ENCODE measurements at regions not wholly inside any gene's neighbourhood (a gene's known extent, or its start where the extent isn't known, plus 50 kb on each side); places are given as distances from the start of the nearest gene placed in this dataset.

- no peak overlapping the region for H3K4me3 ChIP-seq (ENCODE audit: low read length, poor library complexity, severe bottlenecking)
- H3K9ac ChIP-seq (ENCODE audit: low read depth, low read length, poor library complexity, severe bottlenecking): no peak overlapping the region
- H4K20me1 ChIP-seq (ENCODE audit: insufficient read depth, low read length, poor library complexity, severe bottlenecking): no peaks in the 10 kb centered on the region
- no peak for TF ChIP-seq CTCF (conservative IDR thresholded peaks at IDR 0.05; ENCODE audit: low read length)
- H3K79me2 ChIP-seq (ENCODE audit: insufficient read depth, low read length): no peaks in the 10 kb centered on the region
- H3K4me1 ChIP-seq (ENCODE audit: insufficient read depth, low read length, poor library complexity, severe bottlenecking): no peaks in the 10 kb centered on the region
- no peak overlapping the region for H2AFZ ChIP-seq (ENCODE audit: low read length)
- H3K27me3 ChIP-seq (ENCODE audit: insufficient read depth, low read length, poor library complexity, severe bottlenecking): no peaks in the 10 kb centered on the region
- H3K36me3 ChIP-seq (ENCODE audit: insufficient read depth, low read length): no peaks in the 10 kb centered on the region
- no peaks in the 10 kb centered on the region for H3F3A ChIP-seq (ENCODE audit: low read depth)
- H3K9me3 ChIP-seq (ENCODE audit: insufficient read depth, low read depth, low read length): no peaks in the 10 kb centered on the region
- no peak overlapping the region for H3K4me2 ChIP-seq (ENCODE audit: low read depth, low read length, poor library complexity, severe bottlenecking)
- H3K9me2 ChIP-seq (replicated peaks; ENCODE audit: low read depth, low read length): no peaks in the 10 kb centered on the region
Observed at GRCh38 chr11:45576461-45577215, 88.8 kb downstream of the CHST1 start.

GRCh38 chr11:45573728-45574127, 91.7 kb downstream of the CHST1 start:
- Histone ChIP-seq H3K4me1 (ENCODE audit: insufficient read depth, low read length, poor library complexity, severe bottlenecking) (no peaks in the 10 kb centered on the region), H3K79me2 (ENCODE audit: insufficient read depth, low read length) (no peaks in the 10 kb centered on the region), H3K4me2 (ENCODE audit: low read depth, low read length, poor library complexity, severe bottlenecking) (no peak overlapping the region), H4K20me1 (ENCODE audit: insufficient read depth, low read length, poor library complexity, severe bottlenecking) (no peaks in the 10 kb centered on the region), H3K9ac (ENCODE audit: low read depth, low read length, poor library complexity, severe bottlenecking) (no peak overlapping the region), H3K4me3 (ENCODE audit: low read length, poor library complexity, severe bottlenecking) (no peak overlapping the region), H3K36me3 (ENCODE audit: insufficient read depth, low read length) (no peaks in the 10 kb centered on the region), H3K9me3 (ENCODE audit: insufficient read depth, low read depth, low read length) (no peaks in the 10 kb centered on the region), H3K9me2 (replicated peaks; ENCODE audit: low read depth, low read length) (no peaks in the 10 kb centered on the region), H3F3A (ENCODE audit: low read depth) (no peaks in the 10 kb centered on the region), H3K27me3 (ENCODE audit: insufficient read depth, low read length, poor library complexity, severe bottlenecking) (no peaks in the 10 kb centered on the region), H2AFZ (ENCODE audit: low read length) (no peak overlapping the region)
- TF ChIP-seq CTCF (conservative IDR thresholded peaks at IDR 0.05; ENCODE audit: low read length) (no peak), EZH2phosphoT487 (IDR thresholded peaks at IDR 0.05; ENCODE audit: borderline replicate concordance) (no peak)

- no peaks in the 10 kb centered on the region for H3K9me2 ChIP-seq (replicated peaks; ENCODE audit: low read depth, low read length)
- no peaks in the 10 kb centered on the region for H3K27me3 ChIP-seq (ENCODE audit: insufficient read depth, low read length, poor library complexity, severe bottlenecking)
- H3K4me2 ChIP-seq (ENCODE audit: low read depth, low read length, poor library complexity, severe bottlenecking): no peak overlapping the region
- H3K36me3 ChIP-seq (ENCODE audit: insufficient read depth, low read length): no peaks in the 10 kb centered on the region
- H3K4me3 ChIP-seq (ENCODE audit: low read length, poor library complexity, severe bottlenecking): no peak overlapping the region
- H3F3A ChIP-seq (ENCODE audit: low read depth): no peaks in the 10 kb centered on the region
- no peaks in the 10 kb centered on the region for H3K4me1 ChIP-seq (ENCODE audit: insufficient read depth, low read length, poor library complexity, severe bottlenecking)
- no peak overlapping the region for H2AFZ ChIP-seq (ENCODE audit: low read length)
- no peaks in the 10 kb centered on the region for H3K9me3 ChIP-seq (ENCODE audit: insufficient read depth, low read depth, low read length)
- no peaks in the 10 kb centered on the region for H4K20me1 ChIP-seq (ENCODE audit: insufficient read depth, low read length, poor library complexity, severe bottlenecking)
- no peak overlapping the region for H3K9ac ChIP-seq (ENCODE audit: low read depth, low read length, poor library complexity, severe bottlenecking)
- no peaks in the 10 kb centered on the region for H3K79me2 ChIP-seq (ENCODE audit: insufficient read depth, low read length)
- TF ChIP-seq EZH2phosphoT487 (IDR thresholded peaks at IDR 0.05; ENCODE audit: borderline replicate concordance) (no peak), CTCF (conservative IDR thresholded peaks at IDR 0.05; ENCODE audit: low read length) (no peak)
Observed at GRCh38 chr11:45572354-45573123, 92.9 kb downstream of the CHST1 start.

Measured in Loucy (cell line).